HEK293 (cell line): ENCODE measurements at regions not wholly inside any gene's neighbourhood (a gene's known extent, or its start where the extent isn't known, plus 50 kb on each side); places are given as distances from the start of the nearest gene placed in this dataset.

Experiments
- CTCF ChIA-PET: fragments of 350-600 bp; formaldehyde crosslinking; extraction: SDS; loops from one replicate; lab custom pipeline; 2021; ENCODE audit warnings: antibody characterized with exemption; lab: Yijun Ruan, JAX
- POLR2A ChIA-PET: fragments of 300-600 bp; formaldehyde crosslinking; extraction: SDS; loops from one replicate; lab custom pipeline; 2020; ENCODE audit warnings: antibody characterized with exemption, inconsistent platforms; lab: Yijun Ruan, JAX
- H3K27ac ChIP-seq: fragments of 200-500 bp; sonication (Bioruptor generic); 2 replicates; pipeline ENCODE4 v1.5.1; 2014; ENCODE audit warnings: low read depth, low read length, control low read depth, inconsistent platforms; ENCODE audit errors: extremely low read depth
- H3K36me3 ChIP-seq, 2 experiments: fragments of 200-500 bp in 1 of 2; sonication (Bioruptor generic) in 1 of 2; 1 replicate in 1 of 2; 2 replicates in 1 of 2; pipeline ENCODE4 v1.5.1; 2014 to 2017; ENCODE audit warnings: inconsistent platforms in 2 of 2, low read length in 2 of 2; ENCODE audit not compliant: control insufficient read depth in 2 of 2, insufficient read depth in 1 of 2
- H3K4me1 ChIP-seq: fragments of 200-500 bp; sonication (Bioruptor generic); 2 replicates; pipeline ENCODE4 v1.5.1; 2014; ENCODE audit warnings: mild to moderate bottlenecking, low read length, inconsistent platforms; ENCODE audit not compliant: control insufficient read depth, insufficient read depth
- H3K4me3 ChIP-seq: 2 replicates; pipeline ENCODE4 v1.5.1; 2011; ENCODE audit warnings: low read depth, mild to moderate bottlenecking, control low read depth, low read length, moderate library complexity
- H3K9me3 ChIP-seq: fragments of 200-500 bp; sonication (Bioruptor generic); 2 replicates; pipeline ENCODE4 v1.5.1; 2014; ENCODE audit warnings: low read depth, low read length, inconsistent platforms; ENCODE audit not compliant: control insufficient read depth, insufficient read depth
- GFI1B ChIP-seq: fragments of 450-650 bp; formaldehyde crosslinking; IDR thresholded peaks from 2 replicates; pipeline ENCODE4 v1.5.1; 2016; ENCODE audit warnings: missing biosample characterization, missing genetic modification characterization
- GLIS1 ChIP-seq: fragments of 450-650 bp; formaldehyde crosslinking; IDR thresholded peaks from 2 replicates; pipeline ENCODE4 v1.5.1; 2016; ENCODE audit warnings: missing biosample characterization, missing genetic modification characterization
- KLF9 ChIP-seq: fragments of 450-650 bp; formaldehyde crosslinking; IDR thresholded peaks from 2 replicates; pipeline ENCODE4 v1.5.1; 2016; ENCODE audit warnings: missing biosample characterization, missing genetic modification characterization, low read depth
- OSR2 ChIP-seq: fragments of 450-650 bp; formaldehyde crosslinking; IDR thresholded peaks from 2 replicates; pipeline ENCODE4 v1.5.1; 2016; ENCODE audit warnings: missing biosample characterization, missing genetic modification characterization
- PRDM10 ChIP-seq: fragments of 450-650 bp; formaldehyde crosslinking; IDR thresholded peaks from 2 replicates; pipeline ENCODE4 v1.5.1; 2016; ENCODE audit warnings: missing biosample characterization, missing genetic modification characterization
- TRIM28 ChIP-seq: IDR thresholded peaks from 2 replicates; pipeline ENCODE4 v1.6.1; 2011; ENCODE audit warnings: low read length, control low read depth, borderline replicate concordance
- WT1 ChIP-seq: fragments of 450-650 bp; formaldehyde crosslinking; IDR thresholded peaks from 2 replicates; pipeline ENCODE4 v1.5.1; 2016; ENCODE audit warnings: missing biosample characterization, missing genetic modification characterization
- YY2 ChIP-seq: fragments of 450-650 bp; formaldehyde crosslinking; IDR thresholded peaks from 2 replicates; pipeline ENCODE4 v1.5.1; 2016; ENCODE audit warnings: missing biosample characterization, missing genetic modification characterization
- ZBTB17 ChIP-seq: fragments of 450-650 bp; formaldehyde crosslinking; IDR thresholded peaks from 2 replicates; pipeline ENCODE4 v1.5.1; 2016; ENCODE audit warnings: missing biosample characterization, missing genetic modification characterization
- ZBTB48 ChIP-seq: fragments of 450-650 bp; formaldehyde crosslinking; IDR thresholded peaks from 2 replicates; pipeline ENCODE4 v1.5.1; 2016; ENCODE audit warnings: missing biosample characterization, missing genetic modification characterization
- ZBTB49 ChIP-seq: fragments of 450-650 bp; formaldehyde crosslinking; IDR thresholded peaks from 2 replicates; pipeline ENCODE4 v1.5.1; 2016; ENCODE audit warnings: missing biosample characterization, missing genetic modification characterization, low read depth
- ZEB2 ChIP-seq: fragments of 450-650 bp; formaldehyde crosslinking; IDR thresholded peaks from 2 replicates; pipeline ENCODE4 v1.5.1; 2016; ENCODE audit warnings: missing biosample characterization, missing genetic modification characterization
- ZFP69B ChIP-seq: fragments of 450-650 bp; formaldehyde crosslinking; IDR thresholded peaks from 2 replicates; pipeline ENCODE4 v1.5.1; 2016; ENCODE audit warnings: missing biosample characterization, missing genetic modification characterization
- ZNF140 ChIP-seq: fragments of 450-650 bp; formaldehyde crosslinking; IDR thresholded peaks from 2 replicates; pipeline ENCODE4 v1.5.1; 2016; ENCODE audit warnings: missing biosample characterization, missing genetic modification characterization
- ZNF2 ChIP-seq: fragments of 450-650 bp; formaldehyde crosslinking; IDR thresholded peaks from 2 replicates; pipeline ENCODE4 v1.5.1; 2016; ENCODE audit warnings: missing biosample characterization, missing genetic modification characterization
- ZNF211 ChIP-seq: fragments of 450-650 bp; formaldehyde crosslinking; IDR thresholded peaks from 2 replicates; pipeline ENCODE4 v1.5.1; 2016; ENCODE audit warnings: low read depth, missing biosample characterization, missing genetic modification characterization
- ZNF302 ChIP-seq: fragments of 450-650 bp; formaldehyde crosslinking; IDR thresholded peaks from 2 replicates; pipeline ENCODE4 v1.5.1; 2016; ENCODE audit warnings: missing biosample characterization, missing genetic modification characterization, low read depth
- ZNF350 ChIP-seq: fragments of 450-650 bp; formaldehyde crosslinking; IDR thresholded peaks from 2 replicates; pipeline ENCODE4 v1.5.0; 2017; ENCODE audit warnings: missing biosample characterization, mild to moderate bottlenecking, missing genetic modification characterization
- ZNF366 ChIP-seq: fragments of 450-650 bp; formaldehyde crosslinking; conservative IDR thresholded peaks from 2 replicates; pipeline ENCODE4 v1.5.1; 2016; ENCODE audit warnings: missing biosample characterization, missing genetic modification characterization
- ZNF433 ChIP-seq: fragments of 450-650 bp; formaldehyde crosslinking; IDR thresholded peaks from 2 replicates; pipeline ENCODE4 v1.5.1; 2016; ENCODE audit warnings: missing biosample characterization, missing genetic modification characterization, low read depth
- ZNF48 ChIP-seq: fragments of 450-650 bp; formaldehyde crosslinking; IDR thresholded peaks from 2 replicates; pipeline ENCODE4 v1.5.1; 2016; ENCODE audit warnings: missing biosample characterization, missing genetic modification characterization
- ZNF558 ChIP-seq: fragments of 450-650 bp; formaldehyde crosslinking; IDR thresholded peaks from 2 replicates; pipeline ENCODE4 v1.5.1; 2016; ENCODE audit warnings: missing biosample characterization, missing genetic modification characterization
- ZNF701 ChIP-seq: fragments of 450-650 bp; formaldehyde crosslinking; IDR thresholded peaks from 2 replicates; pipeline ENCODE4 v1.5.1; 2016; ENCODE audit warnings: missing biosample characterization, missing genetic modification characterization
- ZNF776 ChIP-seq: fragments of 450-650 bp; formaldehyde crosslinking; IDR thresholded peaks from 2 replicates; pipeline ENCODE4 v1.5.0; 2017; ENCODE audit warnings: missing biosample characterization, missing genetic modification characterization, borderline replicate concordance
- ZNF785 ChIP-seq: fragments of 450-650 bp; formaldehyde crosslinking; IDR thresholded peaks from 2 replicates; pipeline ENCODE4 v1.5.1; 2016; ENCODE audit warnings: missing biosample characterization, missing genetic modification characterization
- ZNF830 ChIP-seq: fragments of 450-650 bp; IDR thresholded peaks from 2 replicates; pipeline ENCODE4 v1.5.0; 2018; ENCODE audit warnings: missing biosample characterization, missing genetic modification characterization, low read depth, mild to moderate bottlenecking, moderate library complexity
- ZNF837 ChIP-seq: fragments of 450-650 bp; formaldehyde crosslinking; IDR thresholded peaks from 2 replicates; pipeline ENCODE4 v1.5.1; 2016; ENCODE audit warnings: missing biosample characterization, missing genetic modification characterization
- ZXDB ChIP-seq: fragments of 450-650 bp; formaldehyde crosslinking; IDR thresholded peaks from 2 replicates; pipeline ENCODE4 v1.5.1; 2016; ENCODE audit warnings: missing biosample characterization, missing genetic modification characterization

- no peak for TF ChIP-seq ZBTB48
- TF ChIP-seq ZBTB17 (tag by site-specific recombination), result no peak
- TF ChIP-seq ZNF140, result no peak
- no peak for TF ChIP-seq ZNF830 (tag by site-specific recombination)
- TF ChIP-seq ZFP69B (tag by site-specific recombination), result no peak
- TF ChIP-seq ZNF785 (tag by site-specific recombination), result no peak
- TF ChIP-seq ZNF701 (tag by site-specific recombination), result no peak
- TF ChIP-seq ZNF350 (tag by site-specific recombination), result no peak
- TF ChIP-seq GFI1B (tag by site-specific recombination), result no peak
- no peak for TF ChIP-seq ZNF48 (tag by site-specific recombination)
- no peak for TF ChIP-seq ZNF776 (tag by site-specific recombination)
- no peak for TF ChIP-seq ZNF211 (tag by site-specific recombination)
- CTCF ChIA-PET, result interaction anchor here (0.8 to 3.4 kb wide), 6 partner anchors 10 to 237 kb away, joined by 3 to 22 read pairs (median 4); no protein-coding TSS in a partner anchor
These were observed 507.5 kb upstream of the MAP3K7 start for GRCh38 chr6:91094341-91094740.

GRCh38 chr6:91088976-91089375 is 502.1 kb upstream of the MAP3K7 start:
- no peaks in the 10 kb centered on the region for H3K36me3 ChIP-seq
- H3K4me3 ChIP-seq, result no peak overlapping the region
- no peak for TF ChIP-seq KLF9 (tag by site-specific recombination)
- TF ChIP-seq ZNF433 (tag by site-specific recombination), result no peak
- TF ChIP-seq GLIS1, result no peak
- TF ChIP-seq OSR2 (tag by site-specific recombination), result no peak
- no peak for TF ChIP-seq PRDM10 (tag by site-specific recombination)
- no peak for TF ChIP-seq ZNF302 (tag by site-specific recombination)
- TF ChIP-seq TRIM28, result no peak
- TF ChIP-seq ZNF366 (tag by site-specific recombination), result no peak
- TF ChIP-seq ZBTB17 (tag by site-specific recombination), result no peak
- no peak for TF ChIP-seq YY2
- no peak for TF ChIP-seq ZBTB49
- TF ChIP-seq ZNF837 (tag by site-specific recombination), result no peak
- TF ChIP-seq ZNF2 (tag by site-specific recombination), result no peak
- TF ChIP-seq WT1 (tag by site-specific recombination), result no peak
- TF ChIP-seq ZNF558 (tag by site-specific recombination), result no peak
- TF ChIP-seq ZEB2, result no peak
- TF ChIP-seq ZXDB, result no peak
- H3K4me1 ChIP-seq, result no peaks in the 10 kb centered on the region
- no peaks in the 10 kb centered on the region for H3K9me3 ChIP-seq
- CTCF ChIA-PET, result interaction anchor here (0.7 to 2.3 kb wide), 4 partner anchors 7 to 411 kb away, joined by 3 to 11 read pairs (median 6); no protein-coding TSS in a partner anchor
- no peak overlapping the region for H3K27ac ChIP-seq
- POLR2A ChIA-PET, result no interaction called here

More at GRCh38 chr6:91094341-91094740, 507.5 kb upstream of the MAP3K7 start:
- POLR2A ChIA-PET, result no interaction called here
- no peak overlapping the region for H3K4me3 ChIP-seq
- H3K4me1 ChIP-seq, result no peaks in the 10 kb centered on the region
- no peaks in the 10 kb centered on the region for H3K36me3 ChIP-seq
- no peak overlapping the region for H3K27ac ChIP-seq
- no peaks in the 10 kb centered on the region for H3K9me3 ChIP-seq
